ENCODE measurements at regions not wholly inside any gene's neighbourhood (a gene's known extent, or its start where the extent isn't known, plus 50 kb on each side); places are given as distances from the start of the nearest gene placed in this dataset.

GRCh38 chr15:93917181-93917580 lies 314.2 kb upstream of the MCTP2 start:
- DNase-seq (ENCODE audit: low read depth), result no peak
- no peak for TF ChIP-seq CTCF (conservative IDR thresholded peaks at IDR 0.05; ENCODE audit: low read length)
- no peak overlapping the region for H3K4me3 ChIP-seq (ENCODE audit: low read length)

GRCh38 chr15:93913871-93914270 lies 317.5 kb upstream of the MCTP2 start:
- H3K4me3 ChIP-seq (ENCODE audit: low read length), result no peak overlapping the region
- DNase-seq (ENCODE audit: low read depth), result no peak

GRCh38 chr15:93913310-93913709 lies 318.1 kb upstream of the MCTP2 start:
- TF ChIP-seq CTCF (conservative IDR thresholded peaks at IDR 0.05; ENCODE audit: low read length), result no peak
- H3K4me3 ChIP-seq (ENCODE audit: low read length), result no peak overlapping the region
- no peak for DNase-seq (ENCODE audit: low read depth)

More at GRCh38 chr15:93913871-93914270, 317.5 kb upstream of the MCTP2 start:
- TF ChIP-seq CTCF (conservative IDR thresholded peaks at IDR 0.05; ENCODE audit: low read length), result no peak

- TF ChIP-seq CTCF (conservative IDR thresholded peaks at IDR 0.05; ENCODE audit: low read length), result no peak
- H3K4me3 ChIP-seq (ENCODE audit: low read length), result no peak overlapping the region
- DNase-seq (ENCODE audit: low read depth), result no peak
Observed at GRCh38 chr15:93900476-93901400, 330.6 kb upstream of the MCTP2 start.

- no peak for DNase-seq (ENCODE audit: low read depth)
- H3K4me3 ChIP-seq (ENCODE audit: low read length), result no peak overlapping the region
- TF ChIP-seq CTCF (conservative IDR thresholded peaks at IDR 0.05; ENCODE audit: low read length), result no peak
Observed at GRCh38 chr15:93899817-93900216, 331.5 kb upstream of the MCTP2 start.

- H3K4me3 ChIP-seq (ENCODE audit: low read length), result no peak overlapping the region
- TF ChIP-seq CTCF (conservative IDR thresholded peaks at IDR 0.05; ENCODE audit: low read length), result no peak
- no peak for DNase-seq (ENCODE audit: low read depth)
Observed at GRCh38 chr15:93897377-93897776, 334.0 kb upstream of the MCTP2 start.
